Brain pericyte (primary cell): ENCODE measurements at regions not wholly inside any gene's neighbourhood (a gene's known extent, or its start where the extent isn't known, plus 50 kb on each side); places are given as distances from the start of the nearest gene placed in this dataset.
"Not testable (repeated sequence)": the region's sequence is repeated elsewhere in the genome, so short reads cannot be mapped to it uniquely, and the experiment has no call there.

Source experiments
- DNase-seq: peaks from one replicate; pipeline ENCODE4 v3.0.0-alpha.2; 2012; ENCODE audit warnings: low read depth, low spot score

DNA sequence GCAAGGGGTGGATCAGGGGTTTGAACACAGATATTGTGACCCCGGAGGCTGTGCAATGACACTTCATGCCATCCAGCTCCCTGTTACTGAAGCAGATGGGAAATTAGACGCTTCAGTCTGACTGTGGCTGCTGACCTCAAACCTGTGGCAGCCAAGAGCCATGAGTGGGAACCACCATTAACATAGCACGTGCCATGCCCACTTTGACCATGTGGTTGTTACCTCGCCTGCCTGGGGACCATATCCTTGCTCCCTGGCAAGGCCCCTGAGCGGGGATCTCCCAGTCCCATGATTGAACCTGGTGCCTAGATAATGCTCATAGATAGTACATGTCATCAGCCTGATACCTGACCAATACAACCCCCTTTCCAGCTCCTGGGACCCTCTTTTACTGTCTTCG, 68.9 kb downstream of the CYP26B1 start:
- no peak for DNase-seq

DNA sequence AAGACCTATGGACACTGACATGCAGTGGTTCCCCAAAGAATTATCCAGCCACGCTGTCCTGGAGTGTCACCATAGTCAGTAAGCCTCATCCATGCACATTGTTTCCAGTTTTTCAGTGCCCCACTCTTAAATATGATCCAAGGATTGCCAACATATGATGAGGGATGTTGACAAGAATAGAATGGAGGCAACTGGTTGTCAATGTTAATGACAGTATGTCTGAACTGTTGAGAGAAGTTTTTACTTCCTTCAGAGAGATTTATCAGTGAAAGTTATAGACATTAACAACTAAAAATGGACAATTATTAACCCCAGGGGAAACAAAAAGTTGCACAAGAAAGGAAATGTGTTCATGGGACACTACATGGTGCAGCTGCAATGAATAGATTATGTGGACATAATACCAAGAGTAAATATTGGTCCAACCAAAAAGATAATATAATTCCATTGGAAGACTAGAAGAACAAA, 69.9 kb downstream of the CYP26B1 start:
- no peak for DNase-seq

DNA sequence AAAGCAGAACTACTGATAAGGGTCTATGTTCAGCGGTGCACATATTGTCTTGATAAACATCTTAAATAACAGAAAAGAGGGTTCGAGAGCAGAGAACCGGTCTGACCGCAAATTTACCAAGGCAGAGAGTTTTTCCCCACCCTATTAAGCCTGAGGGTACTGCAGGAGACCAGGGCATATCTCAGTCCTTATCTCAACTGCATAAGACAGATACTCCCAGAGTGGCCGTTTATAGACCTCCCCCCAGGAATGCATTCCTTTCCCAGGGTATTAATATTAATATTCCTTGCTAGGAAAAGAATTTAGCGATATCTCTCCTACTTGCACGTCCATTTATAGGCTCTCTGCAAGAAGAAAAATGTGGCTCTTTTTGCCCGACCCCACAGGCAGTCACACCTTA, 74.3 kb downstream of the CYP26B1 start:
- DNase-seq, result not testable (repeated sequence)

DNA sequence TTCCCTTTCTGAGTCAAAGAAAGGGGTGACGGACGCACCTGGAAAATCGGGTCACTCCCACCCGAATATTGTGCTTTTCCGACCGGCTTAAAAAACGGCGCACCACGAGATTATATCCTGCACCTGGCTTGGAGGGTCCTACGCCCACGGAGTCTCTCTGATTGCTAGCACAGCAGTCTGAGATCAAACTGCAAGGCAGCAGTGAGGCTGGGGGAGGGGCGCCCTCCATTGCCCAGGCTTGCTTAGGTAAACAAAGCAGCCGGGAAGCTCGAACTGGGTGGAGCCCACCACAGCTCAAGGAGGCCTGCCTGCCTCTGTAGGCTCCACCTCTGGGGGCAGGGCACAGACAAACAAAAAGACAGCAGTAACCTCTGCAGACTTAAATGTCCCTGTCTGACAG, 83.5 kb downstream of the CYP26B1 start:
- not testable (repeated sequence) for DNase-seq

DNA sequence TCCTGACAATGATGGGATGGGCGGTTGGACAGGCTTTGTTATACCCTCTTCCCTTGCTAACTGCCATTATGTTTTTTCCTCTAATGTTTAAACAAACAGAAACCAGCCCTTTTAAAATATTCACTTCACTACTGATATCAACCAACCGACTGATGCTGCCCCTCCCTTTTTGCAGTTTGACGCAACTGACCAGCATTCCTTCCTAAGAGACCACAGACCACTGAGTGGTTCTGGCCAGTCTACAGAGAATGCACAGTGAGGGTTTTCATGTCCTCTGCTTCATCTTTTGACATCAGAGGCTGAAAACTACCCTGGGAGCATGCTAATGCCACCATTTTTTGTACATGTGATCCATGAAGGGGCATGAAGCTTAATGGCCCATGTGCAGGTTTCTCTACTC, 85.3 kb downstream of the CYP26B1 start:
- no peak for DNase-seq

DNA sequence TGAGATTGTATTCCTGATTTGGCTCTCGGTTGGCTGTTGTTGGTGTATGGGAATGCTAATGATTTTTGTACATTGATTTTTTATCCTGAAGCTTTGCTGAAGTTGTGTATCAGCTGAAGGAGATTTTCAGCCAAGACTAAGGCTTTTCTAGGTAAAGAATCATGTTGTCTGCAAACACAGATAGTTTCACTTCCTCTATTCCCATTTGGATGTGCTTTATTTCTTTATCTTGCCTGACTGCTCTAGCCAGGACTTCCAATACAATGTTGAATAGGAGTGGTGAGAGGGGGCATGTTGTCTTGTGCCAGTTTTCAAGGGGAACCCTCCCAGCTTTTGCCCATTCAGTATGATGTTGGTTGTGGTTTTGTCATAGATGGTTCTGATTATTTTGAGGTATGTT, 90.4 kb downstream of the CYP26B1 start:
- no peak for DNase-seq

DNA sequence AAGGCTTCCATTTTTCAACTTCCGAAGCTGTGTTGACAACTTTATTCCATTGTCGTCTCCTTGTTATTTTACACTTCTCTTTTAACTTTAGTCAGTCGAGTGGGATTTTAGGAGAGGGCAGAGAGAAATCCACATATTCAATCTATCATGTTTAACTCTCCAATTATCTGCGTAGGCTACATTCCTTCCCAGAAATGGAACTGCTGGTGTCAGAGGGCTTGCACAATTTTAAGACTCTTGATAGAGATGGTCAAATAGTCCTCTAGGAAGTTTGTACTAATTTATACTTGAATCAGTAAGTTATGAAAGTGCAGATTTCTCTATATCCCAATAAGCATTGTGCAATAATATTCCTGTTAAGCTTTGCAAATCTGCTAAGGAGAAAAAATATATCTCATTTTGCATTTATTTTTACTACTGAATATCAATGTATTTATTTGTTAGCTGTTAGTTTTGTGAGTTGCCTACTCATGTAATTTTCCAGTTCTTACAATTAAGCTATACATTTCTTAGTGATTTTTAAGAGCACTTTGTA, 95.6 kb downstream of the CYP26B1 start:
- no peak for DNase-seq

DNA sequence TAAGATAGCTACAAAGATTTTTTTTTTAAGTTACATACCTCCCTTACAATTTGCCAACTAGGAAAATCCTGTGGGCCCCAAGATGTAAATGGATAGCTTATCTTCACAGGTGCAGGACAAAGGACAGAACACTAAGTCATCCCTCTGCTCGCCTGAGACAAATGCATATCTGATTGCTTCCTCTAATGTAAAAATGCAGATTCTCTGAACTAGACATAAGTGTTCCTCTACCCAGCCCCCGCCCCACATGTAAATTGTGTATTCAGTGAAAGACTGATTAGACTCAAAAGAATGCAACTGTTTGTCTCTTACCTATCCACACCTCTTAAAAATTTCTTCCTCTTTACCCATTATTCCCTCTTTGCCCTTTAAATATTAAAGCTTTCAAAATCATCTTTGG, 96.5 kb downstream of the CYP26B1 start:
- DNase-seq, result no peak

DNA sequence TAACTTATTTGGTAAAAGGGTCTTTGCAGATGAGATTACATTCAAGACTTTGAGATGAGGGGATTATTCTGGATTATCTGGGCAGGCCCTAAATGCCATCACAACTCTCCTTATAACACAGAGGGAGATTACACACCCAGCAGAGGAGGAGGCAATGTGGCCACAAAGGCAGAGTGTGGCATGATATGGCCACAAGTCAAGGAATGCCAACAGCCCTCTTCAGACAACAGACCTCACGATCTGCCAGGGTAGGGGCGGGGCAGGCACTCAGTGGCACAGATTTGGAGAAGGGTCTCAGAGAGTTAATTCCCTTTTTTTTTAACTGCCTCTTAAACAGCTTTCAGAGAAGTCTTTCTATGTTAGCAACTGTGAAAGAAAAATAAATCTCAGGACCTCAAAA, 96.9 kb downstream of the CYP26B1 start:
- DNase-seq, result no peak

DNA sequence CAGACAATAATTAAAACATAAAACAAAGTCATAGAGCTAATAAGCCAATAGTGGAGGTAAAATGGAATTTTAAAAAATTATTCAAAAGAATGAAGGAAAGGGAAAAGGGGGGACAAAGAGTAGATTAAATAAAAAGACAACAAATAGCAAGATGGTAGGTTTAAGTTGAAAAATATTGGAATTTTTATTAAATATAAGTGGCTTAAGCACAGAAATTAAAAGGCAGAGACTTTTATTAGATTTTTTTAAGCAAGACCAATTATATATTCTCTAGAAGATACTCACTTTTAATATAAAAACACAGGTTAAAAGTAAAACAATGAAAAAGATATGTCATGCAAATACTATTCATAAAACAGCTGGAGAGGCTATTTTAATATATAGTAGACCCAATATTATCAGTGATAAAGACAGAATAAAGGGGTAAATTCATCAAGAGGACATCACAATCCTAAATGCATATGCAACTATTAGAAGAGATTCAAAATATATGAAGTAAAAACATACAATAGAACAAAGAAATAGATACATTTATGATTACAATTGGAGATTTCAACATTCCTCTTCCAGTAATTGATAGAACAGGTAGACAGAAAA, 98.7 kb downstream of the CYP26B1 start:
- DNase-seq, result no peak

DNA sequence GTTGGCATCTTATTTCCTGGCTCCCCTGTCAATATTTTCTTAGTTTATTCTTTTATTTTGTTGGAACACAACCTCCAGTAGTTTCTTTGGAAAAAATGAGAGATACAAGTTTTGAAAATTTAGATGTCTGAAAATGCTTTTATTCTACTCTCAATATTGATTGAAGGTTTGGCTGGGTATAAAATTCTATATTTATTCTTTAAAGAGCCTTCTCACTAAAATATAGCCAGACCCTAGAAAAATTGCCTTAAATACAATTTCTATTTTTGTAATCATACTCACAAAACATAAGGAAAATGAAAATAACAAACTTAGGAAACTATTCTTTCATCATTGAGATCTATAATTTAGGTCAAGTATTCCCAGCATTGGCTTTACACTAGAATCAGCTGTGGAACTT, 103.7 kb downstream of the CYP26B1 start:
- DNase-seq, result no peak

DNA sequence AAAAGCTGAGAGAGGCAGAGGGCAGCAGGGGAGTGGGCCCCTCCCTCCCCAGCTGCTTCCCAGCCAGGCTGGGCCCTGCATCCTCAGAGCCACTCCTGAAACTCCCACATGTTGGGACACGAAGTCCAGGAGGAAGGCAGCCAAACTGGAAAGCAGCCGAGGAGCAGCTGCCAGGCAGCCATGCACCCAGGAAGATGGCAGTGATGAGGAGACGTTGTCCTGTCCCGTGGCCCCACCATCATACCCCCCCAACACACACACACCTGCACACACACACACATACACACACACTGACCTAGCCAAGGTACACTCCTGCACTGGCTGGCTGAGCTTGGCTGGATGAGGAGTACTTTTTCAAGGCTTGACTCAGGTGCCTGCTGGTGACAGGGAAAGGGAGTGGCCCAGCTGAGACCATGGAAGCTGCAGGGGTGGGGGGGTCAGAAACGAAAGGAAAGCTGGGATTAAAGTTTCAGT, 106.0 kb downstream of the CYP26B1 start:
- DNase-seq, result no peak

DNA sequence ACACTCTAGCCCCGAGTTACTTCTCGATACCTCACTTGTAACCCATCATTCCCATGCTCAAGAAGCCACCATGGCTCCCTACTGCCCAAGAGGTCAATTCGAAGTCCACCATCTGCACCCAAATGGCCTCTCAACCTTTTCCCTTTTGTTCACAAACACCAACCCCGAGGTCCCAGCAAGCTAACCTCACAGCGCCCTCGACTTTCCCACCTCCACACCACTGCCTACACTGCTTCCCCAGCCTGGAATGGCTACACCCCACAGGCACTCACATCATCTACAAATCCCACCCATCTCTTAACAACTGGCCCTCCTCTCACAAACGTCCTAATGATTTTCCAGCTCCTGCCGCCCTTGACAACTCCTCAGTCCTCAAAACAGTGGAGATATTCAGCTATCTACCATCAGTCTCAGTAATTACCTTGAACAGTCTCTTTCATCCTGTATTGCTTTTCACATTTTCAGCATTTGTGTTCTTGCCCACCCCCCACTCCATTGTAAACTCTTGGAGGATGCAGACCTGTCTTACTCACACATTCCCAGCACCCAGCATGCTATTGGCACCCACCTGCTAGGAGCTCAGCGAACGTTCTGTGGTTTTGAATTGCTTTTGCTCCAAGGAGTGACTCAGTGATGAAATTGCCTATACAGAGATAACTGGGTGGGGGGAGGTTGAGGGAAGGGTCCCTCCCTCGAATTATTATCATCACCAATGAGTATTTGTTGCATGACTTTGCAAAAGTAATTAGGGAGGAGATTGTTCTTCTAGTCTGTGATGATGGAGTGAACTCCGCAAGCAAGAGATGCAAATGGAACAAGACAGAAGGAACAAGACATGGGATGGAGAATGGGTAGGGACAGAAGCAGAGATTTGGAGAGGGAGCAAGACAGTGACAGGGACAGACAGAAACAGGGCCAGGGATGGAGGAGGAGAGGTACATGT, 106.8 kb downstream of the CYP26B1 start:
- no peak for DNase-seq

DNA sequence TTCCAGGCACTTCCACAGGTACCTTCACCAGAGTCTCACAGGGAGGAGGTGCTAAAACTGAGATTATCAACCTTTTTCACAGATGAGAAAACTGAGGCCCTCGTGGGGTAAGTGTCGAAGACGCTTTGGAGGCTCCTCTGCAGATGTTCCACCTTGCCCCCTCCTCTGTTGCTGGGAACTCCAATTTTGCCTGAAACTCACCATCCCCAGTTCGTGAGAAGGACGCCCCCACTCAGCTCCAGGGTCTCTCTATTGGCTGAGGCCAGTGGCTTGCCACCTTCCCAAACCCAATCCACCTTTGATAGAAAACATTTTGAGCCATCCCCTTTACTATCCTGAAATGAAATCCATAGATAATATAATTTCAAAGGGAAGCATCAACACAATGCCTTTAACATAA, 109.1 kb downstream of the CYP26B1 start:
- DNase-seq, result no peak

DNA sequence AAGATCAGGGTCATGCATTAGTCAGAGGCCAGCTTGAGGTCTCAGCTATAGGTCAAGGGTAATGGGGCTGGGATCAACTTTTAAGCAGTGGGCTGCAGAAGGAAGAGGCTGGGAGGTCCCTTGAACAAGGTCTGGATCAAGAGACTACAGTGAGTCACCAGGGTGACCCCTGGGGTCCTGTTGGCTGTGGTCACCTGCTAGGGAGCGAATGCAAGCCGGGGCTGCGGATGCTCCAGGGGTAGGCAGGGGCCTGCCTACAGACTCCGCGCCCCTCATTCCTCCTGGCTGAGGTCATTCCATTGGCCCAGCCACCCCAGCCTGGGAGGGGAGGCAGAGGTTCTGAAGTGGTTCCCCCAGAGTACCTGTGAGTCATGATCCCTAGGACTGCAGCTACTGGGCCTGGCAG, 110.4 kb downstream of the CYP26B1 start:
- DNase-seq, result no peak

DNA sequence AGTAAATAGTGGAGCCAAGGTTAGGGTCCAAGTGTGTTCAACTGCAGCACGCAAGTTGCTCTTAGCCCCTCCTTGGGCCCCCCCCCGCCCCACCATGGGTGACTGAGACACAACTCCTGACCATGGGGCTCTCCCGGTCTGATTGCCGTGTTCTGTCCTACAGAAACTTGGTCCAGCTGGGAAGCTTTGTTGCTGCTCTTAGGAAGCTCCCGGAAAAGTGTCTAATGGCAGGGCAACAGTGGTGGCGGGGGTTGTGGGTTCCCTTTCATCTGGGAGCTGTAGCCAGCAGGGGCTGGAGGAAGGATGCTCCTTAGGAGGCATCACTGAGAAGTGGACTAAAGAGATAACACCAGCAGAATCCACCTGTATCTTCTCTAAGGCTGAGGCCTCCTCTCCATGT, 111.1 kb downstream of the CYP26B1 start:
- no peak for DNase-seq

DNA sequence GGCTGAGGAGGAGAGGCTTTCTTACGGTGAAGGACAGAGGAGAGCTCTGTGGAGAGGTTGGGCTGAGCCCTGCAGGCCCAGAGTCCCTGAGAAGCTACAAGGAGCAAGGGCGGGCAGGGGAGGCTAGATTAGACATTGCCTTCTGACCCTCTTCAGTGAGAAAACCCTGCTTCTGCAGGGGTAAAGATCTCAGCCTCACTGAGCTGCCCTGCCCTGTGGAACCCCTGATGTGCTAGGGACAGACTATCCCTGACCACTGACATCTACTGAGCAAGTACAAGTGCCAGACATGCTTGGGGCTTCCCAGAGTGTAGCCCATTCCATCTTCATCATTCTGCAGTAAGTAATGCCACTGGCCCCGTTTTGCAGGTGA, 111.5 kb downstream of the CYP26B1 start:
- DNase-seq, result no peak

DNA sequence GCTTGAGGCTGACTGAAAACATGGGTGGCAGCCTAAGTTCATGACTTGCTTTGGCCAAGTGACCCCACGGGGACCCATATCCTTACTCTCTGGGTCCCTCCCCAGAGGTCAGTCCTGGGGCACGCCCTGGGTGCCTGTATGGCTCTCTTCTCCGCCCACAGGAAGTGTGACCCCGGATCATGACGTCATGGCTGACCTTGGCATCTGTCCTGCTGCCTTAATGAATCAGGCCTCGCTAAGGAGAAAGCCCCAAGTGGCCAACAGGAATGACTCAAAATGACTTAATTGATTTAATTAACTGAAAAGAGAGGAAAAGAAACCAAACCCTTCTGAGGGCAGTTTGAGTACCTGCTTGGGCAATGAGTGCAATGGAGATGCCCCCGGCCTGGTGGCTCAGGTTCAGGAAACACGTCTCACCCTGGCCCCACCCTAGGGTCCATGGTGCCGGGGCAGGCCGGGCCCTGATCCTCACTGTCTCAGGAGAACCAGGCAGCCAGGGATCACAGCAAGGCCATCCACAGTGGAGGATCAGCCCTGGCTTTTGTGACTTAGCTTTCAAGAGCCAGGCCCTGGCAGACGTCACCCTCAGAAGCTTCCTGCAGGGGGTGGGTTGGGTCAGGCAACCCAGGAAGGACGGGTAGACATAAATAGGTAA, 112.0 kb downstream of the CYP26B1 start:
- no peak for DNase-seq

DNA sequence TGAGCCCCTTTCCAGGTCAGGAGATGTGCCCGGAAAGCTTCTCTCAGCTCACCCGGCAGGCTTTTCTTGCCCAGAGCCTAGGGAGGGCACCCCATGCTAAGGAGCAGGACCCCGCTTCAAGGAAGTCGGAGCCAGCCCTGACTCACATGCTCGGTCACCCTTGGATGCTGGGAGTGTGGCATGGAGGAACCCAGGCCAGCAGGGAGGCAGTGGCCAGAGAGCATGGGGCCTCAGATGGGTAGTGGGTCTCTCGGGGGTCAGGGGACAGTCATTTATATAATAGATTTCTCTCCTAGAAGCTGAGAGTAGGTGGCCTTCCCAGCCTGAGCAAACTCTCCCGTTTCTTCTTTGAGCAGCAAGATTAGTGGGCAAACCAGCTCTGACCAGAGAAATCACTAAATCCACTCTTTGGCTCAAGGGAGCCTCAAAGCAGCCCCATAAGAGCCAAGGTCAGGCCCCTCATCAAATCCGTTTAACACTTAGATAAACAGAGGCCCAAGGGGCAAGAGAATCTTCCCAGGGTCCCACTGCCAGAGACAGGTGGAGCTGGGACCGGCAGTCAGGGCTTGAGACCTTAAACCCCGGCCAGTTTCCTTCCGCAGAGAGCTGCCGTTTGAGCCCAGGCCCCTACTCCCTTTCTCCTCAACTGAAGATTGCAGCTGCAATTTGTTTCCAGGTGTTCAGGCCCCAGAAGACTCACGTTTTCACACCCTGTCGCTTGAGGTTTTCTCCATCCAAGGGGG, 113.1 kb downstream of the CYP26B1 start:
- no peak for DNase-seq

DNA sequence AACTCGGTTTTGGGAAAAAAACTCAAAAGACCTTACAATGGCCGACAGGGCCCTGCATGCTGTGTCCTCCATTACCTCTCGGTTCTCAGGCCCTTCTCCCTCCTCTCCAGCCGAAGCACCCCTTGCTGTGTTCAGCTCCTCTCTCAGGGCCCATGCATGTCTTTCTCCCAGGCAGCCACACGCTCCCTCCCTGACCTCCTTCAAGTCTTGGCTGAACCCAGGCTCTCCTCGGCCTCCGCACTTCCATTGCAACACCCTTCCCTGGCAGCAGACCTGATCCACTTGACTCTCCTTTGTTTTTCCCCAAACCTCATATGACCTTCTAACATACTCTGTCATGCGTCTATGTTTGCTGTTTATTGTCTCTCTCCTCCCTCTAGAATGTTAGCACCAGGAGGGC, 114.0 kb downstream of the CYP26B1 start:
- DNase-seq, result no peak

DNA sequence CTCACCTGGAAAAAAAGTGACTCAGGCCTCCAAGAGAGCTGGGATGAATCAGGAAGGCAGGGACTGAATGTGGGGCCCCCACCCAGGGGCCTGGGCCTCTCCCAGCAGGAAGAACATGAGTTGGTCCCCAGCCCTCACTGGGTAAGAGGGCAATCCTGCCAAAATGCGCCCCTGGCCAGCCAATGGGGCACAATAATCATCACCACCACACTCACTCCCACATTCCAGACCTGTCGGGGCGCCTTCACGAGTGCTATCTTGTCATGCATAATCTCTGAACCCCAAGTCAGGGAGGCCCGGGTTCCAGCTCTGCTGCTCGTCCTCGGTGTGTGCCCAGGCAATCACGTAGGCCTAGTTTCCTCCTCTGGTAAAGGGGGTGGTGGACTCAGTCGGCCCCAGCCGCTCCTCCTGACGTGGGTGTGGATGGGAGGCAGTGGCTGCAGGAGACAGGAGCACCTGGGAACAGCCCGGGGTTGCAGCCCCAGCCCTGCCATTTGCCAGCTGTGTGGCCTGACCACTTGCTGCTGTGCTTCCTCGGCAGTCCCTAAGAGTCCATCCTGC, 115.1 kb downstream of the CYP26B1 start:
- DNase-seq, result no peak
